OCI-LY3 (cell line): ENCODE measurements at regions not wholly inside any gene's neighbourhood (a gene's known extent, or its start where the extent isn't known, plus 50 kb on each side); places are given as distances from the start of the nearest gene placed in this dataset.

Experiments used
- H2AFZ ChIP-seq: fragments of 200-600, 300-600 bp; shearing (Covaris generic); 2 replicates; pipeline ENCODE4 v1.6.0; 2014; ENCODE audit warnings: antibody characterized with exemption, low read depth, low read length
- H3K27ac ChIP-seq: fragments of 200-600, 300-600 bp; sonication (generic); 2 replicates; pipeline ENCODE4 v1.5.1; 2014; ENCODE audit warnings: mild to moderate bottlenecking, low read length, moderate library complexity, mixed read lengths
- H3K27me3 ChIP-seq: fragments of 200-600, 300-600 bp; sonication (generic); 2 replicates; pipeline ENCODE4 v1.6.1; 2014; ENCODE audit warnings: low read depth, low read length, mixed read lengths
- H3K36me3 ChIP-seq: fragments of 200-600, 300-600 bp; sonication (generic); replicated peaks from 2 replicates; pipeline ENCODE3; 2014; ENCODE audit warnings: low read depth, low read length, mixed read lengths
- H3K4me1 ChIP-seq: fragments of 300-600, 200-600 bp; sonication (generic); 2 replicates; pipeline ENCODE4 v1.6.1; 2014; ENCODE audit warnings: low read length, mixed read lengths
- H3K4me2 ChIP-seq: fragments of 200-600, 300-600 bp; sonication (generic); 2 replicates; pipeline ENCODE4 v1.6.1; 2014; ENCODE audit warnings: low read length, mixed read lengths
- H3K4me3 ChIP-seq: fragments of 300-600, 200-600 bp; sonication (generic); 2 replicates; pipeline ENCODE4 v1.5.1; 2014; ENCODE audit warnings: antibody characterized with exemption, mild to moderate bottlenecking, low read length, moderate library complexity
- H3K79me2 ChIP-seq: fragments of 300-600, 200-600 bp; shearing (Covaris generic); 2 replicates; pipeline ENCODE4 v1.6.1; 2014; ENCODE audit warnings: mild to moderate bottlenecking, low read length, mixed read lengths
- H3K9ac ChIP-seq: fragments of 300-600, 200-600 bp; shearing (Covaris generic); 2 replicates; pipeline ENCODE4 v1.6.0; 2014; ENCODE audit warnings: mild to moderate bottlenecking, low read length, moderate library complexity
- H3K9me3 ChIP-seq: fragments of 200-600, 300-600 bp; shearing (Covaris generic); 2 replicates; pipeline ENCODE4 v1.6.1; 2014; ENCODE audit warnings: low read length, mixed read lengths; ENCODE audit not compliant: insufficient read depth
- H4K20me1 ChIP-seq: fragments of 200-600, 300-600 bp; sonication (generic); 2 replicates; pipeline ENCODE4 v1.6.1; 2016; ENCODE audit warnings: low read length, mixed read lengths; ENCODE audit not compliant: insufficient read depth
- EZH2phosphoT487 ChIP-seq: fragments of 200-600 bp; shearing (Covaris generic); IDR thresholded peaks from 2 replicates; pipeline ENCODE4 v1.6.1; 2018; ENCODE audit warnings: antibody characterized with exemption, mixed run types, low read depth
- TF ChIP-seq, protein P1 (sequence below): fragments of 200-600, 300-600 bp; sonication (generic); IDR thresholded peaks from 2 replicates; pipeline ENCODE4 v1.5.1; 2014; ENCODE audit warnings: antibody characterized with exemption, low read length, low read depth

- no peak overlapping the region for H3K9ac ChIP-seq
- H3K27me3 ChIP-seq, result no peaks in the 10 kb centered on the region
- TF ChIP-seq, protein P1, sequence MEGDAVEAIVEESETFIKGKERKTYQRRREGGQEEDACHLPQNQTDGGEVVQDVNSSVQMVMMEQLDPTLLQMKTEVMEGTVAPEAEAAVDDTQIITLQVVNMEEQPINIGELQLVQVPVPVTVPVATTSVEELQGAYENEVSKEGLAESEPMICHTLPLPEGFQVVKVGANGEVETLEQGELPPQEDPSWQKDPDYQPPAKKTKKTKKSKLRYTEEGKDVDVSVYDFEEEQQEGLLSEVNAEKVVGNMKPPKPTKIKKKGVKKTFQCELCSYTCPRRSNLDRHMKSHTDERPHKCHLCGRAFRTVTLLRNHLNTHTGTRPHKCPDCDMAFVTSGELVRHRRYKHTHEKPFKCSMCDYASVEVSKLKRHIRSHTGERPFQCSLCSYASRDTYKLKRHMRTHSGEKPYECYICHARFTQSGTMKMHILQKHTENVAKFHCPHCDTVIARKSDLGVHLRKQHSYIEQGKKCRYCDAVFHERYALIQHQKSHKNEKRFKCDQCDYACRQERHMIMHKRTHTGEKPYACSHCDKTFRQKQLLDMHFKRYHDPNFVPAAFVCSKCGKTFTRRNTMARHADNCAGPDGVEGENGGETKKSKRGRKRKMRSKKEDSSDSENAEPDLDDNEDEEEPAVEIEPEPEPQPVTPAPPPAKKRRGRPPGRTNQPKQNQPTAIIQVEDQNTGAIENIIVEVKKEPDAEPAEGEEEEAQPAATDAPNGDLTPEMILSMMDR, result no peak
- no peak for TF ChIP-seq EZH2phosphoT487
- H3K4me3 ChIP-seq, result no peak overlapping the region
- H3K4me2 ChIP-seq, result no peak overlapping the region
- no peaks in the 10 kb centered on the region for H4K20me1 ChIP-seq
- no peak overlapping the region for H3K27ac ChIP-seq
- no peaks in the 10 kb centered on the region for H3K36me3 ChIP-seq
- no peaks in the 10 kb centered on the region for H3K4me1 ChIP-seq
- H3K79me2 ChIP-seq, result no peaks in the 10 kb centered on the region
- no peaks in the 10 kb centered on the region for H3K9me3 ChIP-seq
- no peak overlapping the region for H2AFZ ChIP-seq
Measured at GRCh38 chr4:111713276-111713675, 432.0 kb upstream of the FAM241A start.

- H3K4me1 ChIP-seq, result 0 out of 2 replicates have a peak, but pooled peaks cover 8% of the 10 kb centered on the region
- H4K20me1 ChIP-seq, result no peaks in the 10 kb centered on the region
- H3K27ac ChIP-seq, result no peak overlapping the region
- no peak overlapping the region for H3K4me3 ChIP-seq
- H3K4me2 ChIP-seq, result no peak overlapping the region
- H2AFZ ChIP-seq, result no peak overlapping the region
- H3K9me3 ChIP-seq, result no peaks in the 10 kb centered on the region
- no peaks in the 10 kb centered on the region for H3K79me2 ChIP-seq
- TF ChIP-seq, protein P1, result no peak
- TF ChIP-seq EZH2phosphoT487, result no peak
- no peaks in the 10 kb centered on the region for H3K27me3 ChIP-seq
- no peak overlapping the region for H3K9ac ChIP-seq
- no peaks in the 10 kb centered on the region for H3K36me3 ChIP-seq
Measured at GRCh38 chr4:111717921-111718320, 427.3 kb upstream of the FAM241A start.

- H3K4me2 ChIP-seq, result no peak overlapping the region
- H4K20me1 ChIP-seq, result no peaks in the 10 kb centered on the region
- no peaks in the 10 kb centered on the region for H3K27me3 ChIP-seq
- H3K9ac ChIP-seq, result no peak overlapping the region
- H3K36me3 ChIP-seq, result no peaks in the 10 kb centered on the region
- no peaks in the 10 kb centered on the region for H3K9me3 ChIP-seq
- 0 out of 2 replicates have a peak, but pooled peaks cover 8% of the 10 kb centered on the region for H3K4me1 ChIP-seq
- no peak for TF ChIP-seq EZH2phosphoT487
- TF ChIP-seq, protein P1, result no peak
- no peak overlapping the region for H2AFZ ChIP-seq
- no peak overlapping the region for H3K27ac ChIP-seq
- no peak overlapping the region for H3K4me3 ChIP-seq
- H3K79me2 ChIP-seq, result no peaks in the 10 kb centered on the region
Measured at GRCh38 chr4:111718763-111719559, 426.3 kb upstream of the FAM241A start.

- Histone ChIP-seq H4K20me1 (no peaks in the 10 kb centered on the region), H3K4me2 (no peak overlapping the region), H3K79me2 (no peaks in the 10 kb centered on the region), H2AFZ (no peak overlapping the region), H3K9ac (no peak overlapping the region), H3K9me3 (no peaks in the 10 kb centered on the region), H3K27me3 (no peaks in the 10 kb centered on the region), H3K4me1 (0 out of 2 replicates have a peak, but pooled peaks cover 8% of the 10 kb centered on the region), H3K4me3 (no peak overlapping the region), H3K36me3 (no peaks in the 10 kb centered on the region), H3K27ac (no peak overlapping the region)
- TF ChIP-seq EZH2phosphoT487, result no peak
- TF ChIP-seq, protein P1, result no peak
Measured at GRCh38 chr4:111720866-111721265, 424.4 kb upstream of the FAM241A start.
